Neural cell (in vitro differentiated cells): ENCODE measurements at regions not wholly inside any gene's neighbourhood (a gene's known extent, or its start where the extent isn't known, plus 50 kb on each side); places are given as distances from the start of the nearest gene placed in this dataset.

Experiments used
- H2AFZ ChIP-seq: fragments of 200-600, 300-800 bp; sonication (generic), shearing (Covaris generic); 2 replicates; pipeline ENCODE4 v1.6.0; 2014; ENCODE audit warnings: low read depth, mild to moderate bottlenecking, antibody characterized with exemption, low read length, moderate library complexity
- H3F3A ChIP-seq: fragments of 200-600 bp; shearing (Covaris generic); 2 replicates; pipeline ENCODE4 v1.6.1; 2016; ENCODE audit warnings: mild to moderate bottlenecking, moderate library complexity, mixed read lengths, antibody characterized with exemption, low read length; ENCODE audit not compliant: insufficient read depth, poor library complexity, severe bottlenecking
- H3K27ac ChIP-seq: fragments of 200-600, 300-800 bp; sonication (generic), shearing (Covaris generic); 2 replicates; pipeline ENCODE4 v1.5.1; 2014; ENCODE audit warnings: mild to moderate bottlenecking, low read length, moderate library complexity
- H3K27me3 ChIP-seq: fragments of 300-800, 200-600 bp; sonication (generic), shearing (Covaris generic); 2 replicates; pipeline ENCODE4 v1.6.0; 2014; ENCODE audit warnings: mild to moderate bottlenecking, low read depth, low read length, moderate library complexity; ENCODE audit not compliant: insufficient read depth
- H3K36me3 ChIP-seq: fragments of 300-800, 200-600 bp; sonication (generic), shearing (Covaris generic); 2 replicates; pipeline ENCODE4 v1.5.1; 2014; ENCODE audit warnings: mild to moderate bottlenecking, antibody characterized with exemption, low read length, moderate library complexity; ENCODE audit not compliant: insufficient read depth
- H3K4me2 ChIP-seq: fragments of 300-800, 200-600 bp; sonication (generic), shearing (Covaris generic); 2 replicates; pipeline ENCODE4 v1.6.0; 2014; ENCODE audit warnings: mild to moderate bottlenecking, low read length
- H3K4me3 ChIP-seq: fragments of 300-800, 200-600 bp; sonication (generic), shearing (Covaris generic); 2 replicates; pipeline ENCODE4 v1.5.1; 2014; ENCODE audit warnings: mild to moderate bottlenecking, low read length, moderate library complexity
- H3K79me2 ChIP-seq: fragments of 200-600 bp; shearing (Covaris generic); replicated peaks from 2 replicates; pipeline ENCODE4 v1.6.0; 2014; ENCODE audit warnings: mild to moderate bottlenecking, low read length, moderate library complexity; ENCODE audit not compliant: insufficient read depth
- H3K9ac ChIP-seq: fragments of 300-800, 200-600 bp; sonication (generic), shearing (Covaris generic); 2 replicates; pipeline ENCODE4 v1.6.1; 2016; ENCODE audit warnings: mild to moderate bottlenecking, low read length, mixed read lengths
- H3K9me2 ChIP-seq: fragments of 200-600 bp; shearing (Covaris generic); 2 replicates; pipeline ENCODE4 v1.6.1; 2016; ENCODE audit warnings: mild to moderate bottlenecking, low read length, mixed read lengths; ENCODE audit not compliant: insufficient read depth
- H3K9me3 ChIP-seq: fragments of 200-600, 300-800 bp; sonication (generic), shearing (Covaris generic); 2 replicates; pipeline ENCODE4 v1.6.1; 2016; ENCODE audit warnings: mild to moderate bottlenecking, mixed run types, low read length, moderate library complexity, mixed read lengths
- H4K20me1 ChIP-seq: fragments of 200-600 bp; shearing (Covaris generic); 2 replicates; pipeline ENCODE4 v1.6.1; 2016; ENCODE audit warnings: mild to moderate bottlenecking, mixed run types; ENCODE audit not compliant: insufficient read depth
- CTCF ChIP-seq: fragments of 450-650 bp; IDR thresholded peaks from 2 replicates; pipeline ENCODE4 v1.5.1; 2014; ENCODE audit warnings: antibody characterized with exemption, mild to moderate bottlenecking, moderate library complexity; ENCODE audit not compliant: poor library complexity, severe bottlenecking
- EP300 ChIP-seq: fragments of 450-650 bp; conservative IDR thresholded peaks from 2 replicates; pipeline ENCODE4 v1.6.1; 2014; ENCODE audit warnings: antibody characterized with exemption, mild to moderate bottlenecking, moderate library complexity; ENCODE audit not compliant: poor library complexity, severe bottlenecking
- EZH2 ChIP-seq: fragments of 200-600, 300-800 bp; shearing (Covaris generic), sonication (generic); IDR thresholded peaks from 2 replicates; pipeline ENCODE4 v1.6.1; 2014; ENCODE audit warnings: antibody characterized with exemption, low read length, borderline replicate concordance, mild to moderate bottlenecking; ENCODE audit not compliant: insufficient read depth, poor library complexity, severe bottlenecking
- MXI1 ChIP-seq: fragments of 450-650 bp; conservative IDR thresholded peaks from 2 replicates; pipeline ENCODE4 v1.6.1; 2014; ENCODE audit warnings: antibody characterized with exemption, mild to moderate bottlenecking; ENCODE audit not compliant: poor library complexity, severe bottlenecking
- POLR2AphosphoS5 ChIP-seq: IDR thresholded peaks from 2 replicates; pipeline ENCODE4 v1.6.1; 2012
- RAD21 ChIP-seq: fragments of 450-650 bp; conservative IDR thresholded peaks from 2 replicates; pipeline ENCODE4 v1.6.1; 2014; ENCODE audit warnings: antibody characterized with exemption, mild to moderate bottlenecking, moderate library complexity
- REST ChIP-seq: IDR thresholded peaks from 2 replicates; pipeline ENCODE4 v1.6.1; 2012; ENCODE audit warnings: borderline replicate concordance
- SMC3 ChIP-seq: fragments of 450-650 bp; conservative IDR thresholded peaks from 2 replicates; pipeline ENCODE4 v1.6.1; 2014; ENCODE audit warnings: antibody characterized with exemption, mild to moderate bottlenecking, moderate library complexity; ENCODE audit not compliant: poor library complexity
- TAF1 ChIP-seq: IDR thresholded peaks from 2 replicates; pipeline ENCODE4 v1.6.1; 2012; ENCODE audit warnings: low read depth

- Histone ChIP-seq H3K36me3 (no peaks in the 10 kb centered on the region), H4K20me1 (no peaks in the 10 kb centered on the region), H3K27ac (peak overlapping the region; percentile 69), H3K27me3 (no peaks in the 10 kb centered on the region), H3K4me2 (no peak overlapping the region), H3K9me2 (no peaks in the 10 kb centered on the region), H3K4me3 (no peak overlapping the region), H3K9me3 (no peaks in the 10 kb centered on the region), H3K79me2 (no peaks in the 10 kb centered on the region), H3F3A (peaks cover 5% of the 10 kb centered on the region), H3K9ac (peak overlapping the region; percentile 14), H2AFZ (no peak overlapping the region)
- TF ChIP-seq TAF1 (no peak), EZH2 (no peak), CTCF (no peak), POLR2AphosphoS5 (no peak), REST (no peak), MXI1 (no peak), SMC3 (no peak), EP300 (no peak), RAD21 (no peak)
Observed at GRCh38 chr15:45796433-45796832, 161.6 kb downstream of the SQOR start.

- no peak overlapping the region for H3K4me3 ChIP-seq
- no peaks in the 10 kb centered on the region for H4K20me1 ChIP-seq
- peak overlapping the region; percentile 23 for H3K9ac ChIP-seq
- no peaks in the 10 kb centered on the region for H3K9me3 ChIP-seq
- peak overlapping the region; percentile 63 for H3K27ac ChIP-seq
- no peak for TF ChIP-seq TAF1
- no peak for TF ChIP-seq EZH2
- no peak overlapping the region for H2AFZ ChIP-seq
- H3F3A ChIP-seq: peaks cover 8% of the 10 kb centered on the region
- no peaks in the 10 kb centered on the region for H3K27me3 ChIP-seq
- H3K9me2 ChIP-seq: no peaks in the 10 kb centered on the region
- H3K79me2 ChIP-seq: no peaks in the 10 kb centered on the region
- H3K4me2 ChIP-seq: no peak overlapping the region
- H3K36me3 ChIP-seq: no peaks in the 10 kb centered on the region
Observed at GRCh38 chr15:45799508-45799907, 164.7 kb downstream of the SQOR start.

DNA sequence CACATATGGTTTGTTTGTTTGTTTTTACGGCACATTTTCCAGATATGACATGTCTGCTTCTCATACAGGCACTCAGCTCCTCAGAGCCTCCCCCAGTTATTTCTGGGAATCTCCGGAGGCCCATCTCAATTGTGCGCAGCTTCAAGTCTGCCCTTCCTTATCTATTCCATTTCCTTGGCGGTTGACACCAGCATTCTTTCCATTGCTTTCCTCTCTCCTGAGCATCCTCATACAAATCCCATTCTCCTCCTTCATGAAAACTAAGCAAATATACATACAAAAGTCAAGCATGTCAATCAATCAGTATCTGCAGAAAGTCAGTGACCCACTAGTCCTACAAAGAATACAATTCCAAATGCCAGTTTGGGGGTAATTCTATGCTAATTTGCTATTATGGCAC, 166.7 kb downstream of the SQOR start:
- Histone ChIP-seq H2AFZ (no peak overlapping the region), H3K4me3 (peak overlapping the region; percentile 30), H3K9ac (peak overlapping the region; percentile 54), H3K9me3 (no peaks in the 10 kb centered on the region), H3K27ac (peak overlapping the region; percentile 90), H3K4me2 (peak overlapping the region; percentile 6), H3K79me2 (no peaks in the 10 kb centered on the region), H3K9me2 (no peaks in the 10 kb centered on the region), H3F3A (peaks cover 8% of the 10 kb centered on the region), H4K20me1 (no peaks in the 10 kb centered on the region), H3K36me3 (no peaks in the 10 kb centered on the region), H3K27me3 (no peaks in the 10 kb centered on the region)
- TF ChIP-seq EZH2 (no peak), REST (peak; percentile 62)
